Mesendoderm (in vitro differentiated cells): ENCODE measurements at regions not wholly inside any gene's neighbourhood (a gene's known extent, or its start where the extent isn't known, plus 50 kb on each side); places are given as distances from the start of the nearest gene placed in this dataset.
"Not testable (repeated sequence)": the region's sequence is repeated elsewhere in the genome, so short reads cannot be mapped to it uniquely, and the experiment has no call there.

Source experiments
- DNase-seq: peaks from one replicate; pipeline ENCODE4 v3.0.0; 2013
- H2AK5ac ChIP-seq: 2 replicates; pipeline ENCODE4 v1.6.1; 2013; ENCODE audit warnings: low read length, inconsistent platforms
- H2BK120ac ChIP-seq: 2 replicates; pipeline ENCODE4 v1.6.1; 2013; ENCODE audit warnings: low read depth, mild to moderate bottlenecking, low read length, moderate library complexity, mixed read lengths
- H2BK15ac ChIP-seq: replicated peaks from 2 replicates; pipeline ENCODE4 v1.6.1; 2013; ENCODE audit warnings: low read depth, mild to moderate bottlenecking, moderate library complexity
- H2BK5ac ChIP-seq: 2 replicates; pipeline ENCODE4 v1.6.1; 2013; ENCODE audit warnings: low read length, inconsistent platforms
- H3K18ac ChIP-seq: 2 replicates; pipeline ENCODE4 v1.6.1; 2013; ENCODE audit warnings: mild to moderate bottlenecking, low read length, mixed read lengths
- H3K23ac ChIP-seq: one replicate; pipeline ENCODE4 v1.6.1; 2013; ENCODE audit warnings: low read length
- H3K27ac ChIP-seq: 2 replicates; pipeline ENCODE4 v1.5.1; 2013; ENCODE audit warnings: low read depth, mild to moderate bottlenecking, inconsistent platforms, low read length, moderate library complexity
- H3K27me3 ChIP-seq: 2 replicates; pipeline ENCODE4 v1.6.1; 2013; ENCODE audit warnings: low read length, control low read depth, mild to moderate bottlenecking, inconsistent platforms; ENCODE audit not compliant: insufficient read depth, poor library complexity
- H3K36me3 ChIP-seq: 2 replicates; pipeline ENCODE4 v1.6.1; 2013; ENCODE audit warnings: low read length, inconsistent platforms; ENCODE audit not compliant: control insufficient read depth, insufficient read depth
- H3K4ac ChIP-seq: one replicate; pipeline ENCODE4 v1.6.1; 2013; ENCODE audit warnings: low read depth, mild to moderate bottlenecking, low read length, moderate library complexity
- H3K4me1 ChIP-seq: 2 replicates; pipeline ENCODE4 v1.6.1; 2013; ENCODE audit warnings: low read depth, low read length, inconsistent platforms; ENCODE audit not compliant: control insufficient read depth
- H3K4me2 ChIP-seq: 2 replicates; pipeline ENCODE4 v1.6.1; 2013; ENCODE audit warnings: low read length
- H3K4me3 ChIP-seq: 2 replicates; pipeline ENCODE4 v1.5.1; 2013; ENCODE audit warnings: mild to moderate bottlenecking, low read length
- H3K56ac ChIP-seq: one replicate; pipeline ENCODE4 v1.6.1; 2013; ENCODE audit warnings: low read length
- H3K79me1 ChIP-seq: 2 replicates; pipeline ENCODE4 v1.6.1; 2013; ENCODE audit warnings: low read length, inconsistent platforms
- H3K79me2 ChIP-seq: 2 replicates; pipeline ENCODE4 v1.6.1; 2013; ENCODE audit warnings: mild to moderate bottlenecking, low read length; ENCODE audit not compliant: control insufficient read depth, insufficient read depth
- H3K9ac ChIP-seq: 2 replicates; pipeline ENCODE4 v1.6.1; 2013; ENCODE audit warnings: low read length, inconsistent platforms
- H4K5ac ChIP-seq: one replicate; pipeline ENCODE4 v1.6.1; 2013; ENCODE audit warnings: low read length
- H4K8ac ChIP-seq: one replicate; pipeline ENCODE4 v1.6.1; 2013; ENCODE audit warnings: low read depth, mild to moderate bottlenecking, control low read depth, low read length, moderate library complexity
- WGBS: extraction: QIAGEN DNeasy Blood & Tissue Kit; methylation state at CpG from one replicate; pipeline ENCODE4 v1.1.7; 2013; ENCODE audit warnings: low lambda C conversion rate, missing lambda C conversion rate; ENCODE audit not compliant: insufficient coverage; ENCODE audit errors: extremely low coverage; 5-methylcytosine and 5-hydroxymethylcytosine counted together

- H3K9ac ChIP-seq, H4K8ac ChIP-seq, H2BK15ac ChIP-seq, H3K18ac ChIP-seq, H3K27ac ChIP-seq, H3K36me3 ChIP-seq, H3K79me1 ChIP-seq, H3K79me2 ChIP-seq, H2BK5ac ChIP-seq, H3K56ac ChIP-seq, H3K4me1 ChIP-seq, H4K5ac ChIP-seq, H2AK5ac ChIP-seq, H2BK120ac ChIP-seq, H3K23ac ChIP-seq, H3K4ac ChIP-seq, H3K4me2 ChIP-seq, H3K27me3 ChIP-seq, DNase-seq, H3K4me3 ChIP-seq: not testable (repeated sequence)
- WGBS, result no CpG with 5 or more reads among the region's 8 CpGs
Measured at GRCh38 chr5:1603916-1604315, 80.2 kb upstream of the LPCAT1 start.

- not testable (repeated sequence) for H2BK120ac ChIP-seq, H3K18ac ChIP-seq, H4K8ac ChIP-seq, H2BK5ac ChIP-seq, H3K4ac ChIP-seq, H3K4me2 ChIP-seq, H3K27me3 ChIP-seq, H4K5ac ChIP-seq, H3K4me1 ChIP-seq, H3K9ac ChIP-seq, H3K27ac ChIP-seq, H2BK15ac ChIP-seq, H3K36me3 ChIP-seq, H3K79me2 ChIP-seq, H3K79me1 ChIP-seq, H2AK5ac ChIP-seq, H3K23ac ChIP-seq, H3K4me3 ChIP-seq, H3K56ac ChIP-seq
- DNase-seq, result peak; percentile 92
- WGBS, result no CpG with 5 or more reads among the region's 9 CpGs
Measured at GRCh38 chr5:1601565-1601964, 77.8 kb upstream of the LPCAT1 start.

DNA sequence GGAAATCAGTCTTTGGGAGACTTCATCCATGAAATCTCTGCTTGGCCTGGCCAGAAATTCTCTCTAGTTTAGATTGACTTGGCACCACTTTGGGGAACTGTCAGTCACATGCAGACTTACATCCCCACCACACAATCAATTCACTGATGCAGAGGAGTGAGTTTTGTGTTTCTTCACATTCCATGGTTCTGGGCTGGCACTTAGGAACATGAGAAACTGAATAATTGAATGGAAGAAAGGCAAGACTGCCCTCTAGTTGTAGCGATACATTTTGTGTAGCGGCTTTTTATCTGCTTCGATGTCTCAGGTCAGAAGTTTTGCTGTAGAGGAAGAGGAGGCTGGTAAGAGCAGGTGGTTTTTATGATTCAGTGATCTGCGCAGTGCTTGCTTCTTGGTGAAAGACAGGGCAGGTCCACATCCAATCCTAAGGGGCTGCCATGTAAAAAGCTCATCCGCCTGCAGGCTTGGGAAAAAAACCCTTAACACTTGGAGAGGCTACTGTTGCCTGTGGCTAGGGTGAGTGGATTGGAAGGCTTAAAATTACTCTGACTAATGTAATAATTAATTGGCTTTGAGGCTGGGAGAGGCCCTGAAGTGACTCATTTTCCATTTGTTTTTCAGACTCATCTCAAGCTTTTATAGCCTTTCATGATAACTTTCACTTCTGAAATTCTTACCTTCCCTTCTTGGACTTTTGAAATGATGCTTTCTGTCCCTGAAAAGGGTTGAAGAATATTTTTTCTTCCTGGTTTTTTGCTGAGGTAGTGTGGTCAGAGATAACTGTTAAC, 75.4 kb upstream of the LPCAT1 start:
- H3K27ac ChIP-seq, H3K4ac ChIP-seq, H3K23ac ChIP-seq, H2BK120ac ChIP-seq, H3K79me2 ChIP-seq, H3K18ac ChIP-seq, H3K4me2 ChIP-seq, H2BK5ac ChIP-seq, H3K36me3 ChIP-seq, H3K27me3 ChIP-seq, H3K4me3 ChIP-seq, H3K9ac ChIP-seq, H2AK5ac ChIP-seq, H3K4me1 ChIP-seq, H3K79me1 ChIP-seq, H3K56ac ChIP-seq, H4K5ac ChIP-seq, H4K8ac ChIP-seq, H2BK15ac ChIP-seq: not testable (repeated sequence)
- DNase-seq, result peak; percentile 60
- no CpG with 5 or more reads among the region's 5 CpGs for WGBS

GRCh38 chr5:1597093-1597473, 73.3 kb upstream of the LPCAT1 start:
- not testable (repeated sequence) for H3K27ac ChIP-seq, H2BK5ac ChIP-seq, H3K79me2 ChIP-seq, H3K36me3 ChIP-seq, H2BK15ac ChIP-seq, H3K18ac ChIP-seq, H2AK5ac ChIP-seq, H3K23ac ChIP-seq, H3K79me1 ChIP-seq, H3K4me1 ChIP-seq, H3K56ac ChIP-seq, H3K27me3 ChIP-seq, H3K4me2 ChIP-seq, H3K4ac ChIP-seq, H4K5ac ChIP-seq, H3K9ac ChIP-seq, H3K4me3 ChIP-seq, H2BK120ac ChIP-seq
- H4K8ac ChIP-seq, result peak overlapping the region; percentile 56
- WGBS, result no CpG with 5 or more reads among the region's 3 CpGs
- peak; percentile 43 for DNase-seq

DNA sequence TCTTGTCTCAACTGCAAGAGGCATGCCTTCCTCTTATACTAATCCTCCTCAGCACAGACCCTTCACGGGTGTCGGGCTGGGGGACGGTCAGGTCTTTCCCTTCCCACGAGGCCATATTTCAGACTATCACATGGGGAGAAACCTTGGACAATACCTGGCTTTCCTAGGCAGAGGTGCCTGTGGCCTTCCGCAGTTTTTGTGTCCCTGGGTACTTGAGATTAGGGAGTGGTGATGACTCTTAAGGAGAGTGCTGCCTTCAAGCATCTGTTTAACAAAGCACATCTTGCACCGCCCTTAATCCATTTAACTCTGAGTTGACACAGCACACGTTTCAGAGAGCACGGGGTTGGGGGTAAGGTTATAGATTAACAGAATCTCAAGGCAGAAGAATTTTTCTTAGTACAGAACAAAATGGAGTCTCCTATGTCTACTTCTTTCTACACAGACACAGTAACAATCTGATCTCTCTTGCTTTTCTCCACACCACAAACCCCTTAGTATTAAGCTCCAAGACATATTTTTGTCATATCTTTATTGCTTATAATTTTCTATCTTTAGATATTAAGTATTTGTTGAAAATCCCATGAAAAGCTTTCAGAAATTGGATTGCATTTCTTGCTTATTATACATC, 72.8 kb upstream of the LPCAT1 start:
- H3K56ac ChIP-seq, H3K9ac ChIP-seq, H2BK15ac ChIP-seq, DNase-seq, H3K23ac ChIP-seq, H3K18ac ChIP-seq, H4K5ac ChIP-seq, H4K8ac ChIP-seq, H3K27me3 ChIP-seq, H3K4me3 ChIP-seq, H2AK5ac ChIP-seq, H3K27ac ChIP-seq, H2BK120ac ChIP-seq, H3K4me2 ChIP-seq, H3K79me2 ChIP-seq, H3K4ac ChIP-seq, H2BK5ac ChIP-seq, H3K4me1 ChIP-seq, H3K36me3 ChIP-seq, H3K79me1 ChIP-seq: not testable (repeated sequence)
- no CpG with 5 or more reads among the region's 8 CpGs for WGBS
